GM12878 (cell line): ENCODE measurements at regions not wholly inside any gene's neighbourhood (a gene's known extent, or its start where the extent isn't known, plus 50 kb on each side); places are given as distances from the start of the nearest gene placed in this dataset.

Experiments
- EED ChIP-seq: sonication (generic); IDR thresholded peaks from 2 replicates; pipeline ENCODE4 v1.6.1; 2016; ENCODE audit warnings: antibody characterized with exemption, low read depth
- FOS ChIP-seq: IDR thresholded peaks from 3 replicates; pipeline ENCODE4 v1.6.1; 2011; ENCODE audit warnings: borderline replicate concordance; ENCODE audit not compliant: insufficient read length; ENCODE audit errors: extremely low read depth
- MYC ChIP-seq: IDR thresholded peaks from 2 replicates; pipeline ENCODE4 v1.6.1; 2011; ENCODE audit warnings: mild to moderate bottlenecking, low read length, moderate library complexity, inconsistent platforms; ENCODE audit not compliant: insufficient read depth, insufficient replicate concordance, insufficient read length, severe bottlenecking
- RAD51 ChIP-seq: fragments of 450-650 bp; IDR thresholded peaks from 2 replicates; pipeline ENCODE4 v1.6.1; 2016; ENCODE audit warnings: moderate library complexity, mild to moderate bottlenecking, inconsistent platforms
- SIX5 ChIP-seq: IDR thresholded peaks from 2 replicates; pipeline ENCODE4 v1.6.1; 2011; ENCODE audit warnings: mild to moderate bottlenecking, low read depth, low read length, moderate library complexity; ENCODE audit not compliant: severe bottlenecking
- SMAD5 ChIP-seq: IDR thresholded peaks from 2 replicates; pipeline ENCODE4 v1.6.1; 2016; ENCODE audit warnings: antibody characterized with exemption, low read depth
- TBL1XR1 ChIP-seq: IDR thresholded peaks from 2 replicates; pipeline ENCODE4 v1.6.1; 2012; ENCODE audit warnings: low read depth, low read length, improper control_type of control experiment
- TF ChIP-seq, protein P1 (sequence below): fragments of 450-650 bp; conservative IDR thresholded peaks from 2 replicates; pipeline ENCODE4 v1.6.1; 2017; ENCODE audit warnings: mild to moderate bottlenecking, moderate library complexity
- TF ChIP-seq, protein P2 (sequence below): fragments of 450-650 bp; IDR thresholded peaks from 2 replicates; pipeline ENCODE4 v1.6.1; 2018; ENCODE audit warnings: mild to moderate bottlenecking, low read depth, moderate library complexity; ENCODE audit not compliant: partially characterized antibody

GRCh38 chr9:129323376-129323998 is 145.4 kb upstream of the IER5L start (continued):
- TF ChIP-seq, protein P1, sequence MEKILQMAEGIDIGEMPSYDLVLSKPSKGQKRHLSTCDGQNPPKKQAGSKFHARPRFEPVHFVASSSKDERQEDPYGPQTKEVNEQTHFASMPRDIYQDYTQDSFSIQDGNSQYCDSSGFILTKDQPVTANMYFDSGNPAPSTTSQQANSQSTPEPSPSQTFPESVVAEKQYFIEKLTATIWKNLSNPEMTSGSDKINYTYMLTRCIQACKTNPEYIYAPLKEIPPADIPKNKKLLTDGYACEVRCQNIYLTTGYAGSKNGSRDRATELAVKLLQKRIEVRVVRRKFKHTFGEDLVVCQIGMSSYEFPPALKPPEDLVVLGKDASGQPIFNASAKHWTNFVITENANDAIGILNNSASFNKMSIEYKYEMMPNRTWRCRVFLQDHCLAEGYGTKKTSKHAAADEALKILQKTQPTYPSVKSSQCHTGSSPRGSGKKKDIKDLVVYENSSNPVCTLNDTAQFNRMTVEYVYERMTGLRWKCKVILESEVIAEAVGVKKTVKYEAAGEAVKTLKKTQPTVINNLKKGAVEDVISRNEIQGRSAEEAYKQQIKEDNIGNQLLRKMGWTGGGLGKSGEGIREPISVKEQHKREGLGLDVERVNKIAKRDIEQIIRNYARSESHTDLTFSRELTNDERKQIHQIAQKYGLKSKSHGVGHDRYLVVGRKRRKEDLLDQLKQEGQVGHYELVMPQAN, result no peak
- TF ChIP-seq, protein P2, sequence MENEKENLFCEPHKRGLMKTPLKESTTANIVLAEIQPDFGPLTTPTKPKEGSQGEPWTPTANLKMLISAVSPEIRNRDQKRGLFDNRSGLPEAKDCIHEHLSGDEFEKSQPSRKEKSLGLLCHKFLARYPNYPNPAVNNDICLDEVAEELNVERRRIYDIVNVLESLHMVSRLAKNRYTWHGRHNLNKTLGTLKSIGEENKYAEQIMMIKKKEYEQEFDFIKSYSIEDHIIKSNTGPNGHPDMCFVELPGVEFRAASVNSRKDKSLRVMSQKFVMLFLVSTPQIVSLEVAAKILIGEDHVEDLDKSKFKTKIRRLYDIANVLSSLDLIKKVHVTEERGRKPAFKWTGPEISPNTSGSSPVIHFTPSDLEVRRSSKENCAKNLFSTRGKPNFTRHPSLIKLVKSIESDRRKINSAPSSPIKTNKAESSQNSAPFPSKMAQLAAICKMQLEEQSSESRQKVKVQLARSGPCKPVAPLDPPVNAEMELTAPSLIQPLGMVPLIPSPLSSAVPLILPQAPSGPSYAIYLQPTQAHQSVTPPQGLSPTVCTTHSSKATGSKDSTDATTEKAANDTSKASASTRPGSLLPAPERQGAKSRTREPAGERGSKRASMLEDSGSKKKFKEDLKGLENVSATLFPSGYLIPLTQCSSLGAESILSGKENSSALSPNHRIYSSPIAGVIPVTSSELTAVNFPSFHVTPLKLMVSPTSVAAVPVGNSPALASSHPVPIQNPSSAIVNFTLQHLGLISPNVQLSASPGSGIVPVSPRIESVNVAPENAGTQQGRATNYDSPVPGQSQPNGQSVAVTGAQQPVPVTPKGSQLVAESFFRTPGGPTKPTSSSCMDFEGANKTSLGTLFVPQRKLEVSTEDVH, result no peak
- TF ChIP-seq SMAD5, result no peak
- TF ChIP-seq RAD51, result no peak
- TF ChIP-seq TBL1XR1, result no peak
- TF ChIP-seq MYC, result no peak
- no peak for TF ChIP-seq EED
- no peak for TF ChIP-seq FOS
- no peak for TF ChIP-seq SIX5
